PC-9 (cell line): ENCODE measurements at regions not wholly inside any gene's neighbourhood (a gene's known extent, or its start where the extent isn't known, plus 50 kb on each side); places are given as distances from the start of the nearest gene placed in this dataset.

Experiments
- BruUV-seq: library from RNA; stranded (reverse); fragments of 400-500 nt; replicated peaks from 2 replicates; lab custom pipeline; 2021; lab: Mats Ljungman, UMichigan
- CTCF ChIA-PET: fragments of 300-600 bp; sonication (Branson Sonifier 250); formaldehyde crosslinking; loops from one replicate; lab custom pipeline; 2022; ENCODE audit warnings: antibody characterized with exemption; lab: Charles Lee
- POLR2A ChIA-PET: fragments of 300-600 bp; sonication (Branson Sonifier 250); formaldehyde crosslinking; loops from one replicate; lab custom pipeline; 2022; ENCODE audit warnings: antibody characterized with exemption; ENCODE audit not compliant: unreplicated experiment; lab: Charles Lee
- DNase-seq, 2 experiments: peaks; one replicate each; pipeline versions ENCODE4 v3.0.0 to v3.0.0-alpha.2; 2015 to 2022; ENCODE audit warnings: mixed read lengths in 1 of 2
- H2AFZ ChIP-seq: fragments of 200-600 bp; sonication (generic); 2 replicates; pipeline ENCODE4 v1.8.1; 2017; ENCODE audit warnings: antibody characterized with exemption
- H3F3A ChIP-seq: fragments of 200-600 bp; sonication (generic); 2 replicates; pipeline ENCODE4 v1.8.1; 2017; ENCODE audit warnings: antibody characterized with exemption, mild to moderate bottlenecking, low read depth; ENCODE audit not compliant: insufficient read depth
- H3K27ac ChIP-seq: fragments of 200-600 bp; sonication (generic); 2 replicates; pipeline ENCODE4 v1.6.1; 2016; ENCODE audit warnings: mixed run types
- H3K27me3 ChIP-seq: fragments of 200-600 bp; sonication (generic); 2 replicates; pipeline ENCODE4 v1.6.1; 2016; ENCODE audit warnings: low read depth, mixed run types; ENCODE audit not compliant: insufficient read depth
- H3K36me3 ChIP-seq: fragments of 200-600 bp; sonication (generic); 2 replicates; pipeline ENCODE4 v1.6.1; 2016; ENCODE audit warnings: low read depth, mixed run types
- H3K4me1 ChIP-seq: fragments of 200-600 bp; sonication (generic); replicated peaks from 2 replicates; pipeline ENCODE4 v1.6.1; 2016; ENCODE audit warnings: mixed run types; ENCODE audit not compliant: insufficient read depth
- H3K4me2 ChIP-seq: fragments of 200-600 bp; sonication (generic); 2 replicates; pipeline ENCODE4 v1.6.1; 2017; ENCODE audit warnings: mixed run types
- H3K4me3 ChIP-seq: fragments of 200-600 bp; sonication (generic); 2 replicates; pipeline ENCODE4 v1.6.1; 2016; ENCODE audit warnings: mixed run types
- H3K79me2 ChIP-seq: fragments of 200-600 bp; sonication (generic); 2 replicates; pipeline ENCODE4 v1.6.1; 2017; ENCODE audit warnings: low read depth, mixed run types
- H3K9me2 ChIP-seq: fragments of 200-600 bp; sonication (generic); 2 replicates; pipeline ENCODE4 v1.8.1; 2017; ENCODE audit warnings: mild to moderate bottlenecking; ENCODE audit not compliant: insufficient read depth
- H3K9me3 ChIP-seq: fragments of 200-600 bp; sonication (generic); 2 replicates; pipeline ENCODE4 v1.8.1; 2016; ENCODE audit warnings: low read depth; ENCODE audit not compliant: insufficient read depth
- H4K20me1 ChIP-seq: fragments of 200-600 bp; sonication (generic); 2 replicates; pipeline ENCODE4 v1.8.1; 2017; ENCODE audit not compliant: insufficient read depth
- EZH2 ChIP-seq: fragments of 200-600 bp; sonication (generic); IDR thresholded peaks from 2 replicates; pipeline ENCODE4 v1.8.0; 2017; ENCODE audit warnings: antibody characterized with exemption, low read depth
- intact Hi-C: fragments of 100-400 bp; cut with micrococcal nuclease; formaldehyde crosslinking; loops from one replicate; pipeline ENCODE4 v1.10.0; 2022; ENCODE audit not compliant: unreplicated experiment
- TF ChIP-seq, protein P1 (sequence below): fragments of 200-600 bp; sonication (generic); conservative IDR thresholded peaks from 2 replicates; pipeline ENCODE4 v1.6.1; 2017; ENCODE audit warnings: mixed run types, antibody characterized with exemption, mild to moderate bottlenecking, moderate library complexity

DNA sequence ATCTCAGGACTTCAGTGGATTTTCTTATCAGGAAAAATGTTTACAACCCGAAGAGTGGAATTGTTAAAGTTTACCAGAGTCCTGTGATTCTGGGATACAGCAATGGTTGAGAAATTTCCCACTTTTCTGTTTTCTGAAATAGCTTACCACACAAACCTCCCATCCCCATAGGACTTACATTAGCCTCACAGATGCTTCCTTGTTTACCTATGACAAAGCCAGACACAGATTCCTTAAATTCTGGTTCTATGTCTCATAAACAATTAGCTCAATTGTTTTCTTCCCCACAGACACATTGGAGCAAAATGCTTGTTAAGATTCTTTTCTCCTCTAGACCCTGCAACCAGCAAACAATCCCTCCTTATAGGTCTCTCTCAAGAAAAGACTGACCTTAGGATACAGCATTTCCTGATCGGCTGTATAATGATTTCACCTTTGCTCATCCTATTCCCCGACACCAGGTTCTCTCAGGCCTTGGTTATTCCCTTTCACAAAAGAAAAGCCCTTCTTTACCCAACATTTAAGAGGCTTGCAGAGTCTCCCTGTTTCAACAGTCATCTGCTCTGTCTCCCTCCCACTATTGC is 886.2 kb downstream of the ARAP2 start:
- no peak overlapping the region for H2AFZ ChIP-seq
- no peaks in the 10 kb centered on the region for H3K9me2 ChIP-seq
- peak in 1 of 2 experiments; percentile 41 for DNase-seq
- no peaks in the 10 kb centered on the region for H3F3A ChIP-seq
- intact Hi-C loops: no loop called here
- ChIA-PET POLR2A (no interaction called here), CTCF (no interaction called here)
- no peak overlapping the region for H3K4me3 ChIP-seq
- H4K20me1 ChIP-seq: no peaks in the 10 kb centered on the region
- peak overlapping the region; percentile 23; the same call in 1 of the 2 replicates for H3K4me2 ChIP-seq
- no TSS peak for BruUV-seq
- H3K36me3 ChIP-seq: no peaks in the 10 kb centered on the region
- H3K9me3 ChIP-seq: no peaks in the 10 kb centered on the region
- TF ChIP-seq EZH2: no peak
- TF ChIP-seq, protein P1, sequence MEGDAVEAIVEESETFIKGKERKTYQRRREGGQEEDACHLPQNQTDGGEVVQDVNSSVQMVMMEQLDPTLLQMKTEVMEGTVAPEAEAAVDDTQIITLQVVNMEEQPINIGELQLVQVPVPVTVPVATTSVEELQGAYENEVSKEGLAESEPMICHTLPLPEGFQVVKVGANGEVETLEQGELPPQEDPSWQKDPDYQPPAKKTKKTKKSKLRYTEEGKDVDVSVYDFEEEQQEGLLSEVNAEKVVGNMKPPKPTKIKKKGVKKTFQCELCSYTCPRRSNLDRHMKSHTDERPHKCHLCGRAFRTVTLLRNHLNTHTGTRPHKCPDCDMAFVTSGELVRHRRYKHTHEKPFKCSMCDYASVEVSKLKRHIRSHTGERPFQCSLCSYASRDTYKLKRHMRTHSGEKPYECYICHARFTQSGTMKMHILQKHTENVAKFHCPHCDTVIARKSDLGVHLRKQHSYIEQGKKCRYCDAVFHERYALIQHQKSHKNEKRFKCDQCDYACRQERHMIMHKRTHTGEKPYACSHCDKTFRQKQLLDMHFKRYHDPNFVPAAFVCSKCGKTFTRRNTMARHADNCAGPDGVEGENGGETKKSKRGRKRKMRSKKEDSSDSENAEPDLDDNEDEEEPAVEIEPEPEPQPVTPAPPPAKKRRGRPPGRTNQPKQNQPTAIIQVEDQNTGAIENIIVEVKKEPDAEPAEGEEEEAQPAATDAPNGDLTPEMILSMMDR: no peak
- H3K27me3 ChIP-seq: no peaks in the 10 kb centered on the region
- H3K79me2 ChIP-seq: no peaks in the 10 kb centered on the region
- H3K27ac ChIP-seq: no peak overlapping the region
- no peaks in the 10 kb centered on the region for H3K4me1 ChIP-seq

DNA sequence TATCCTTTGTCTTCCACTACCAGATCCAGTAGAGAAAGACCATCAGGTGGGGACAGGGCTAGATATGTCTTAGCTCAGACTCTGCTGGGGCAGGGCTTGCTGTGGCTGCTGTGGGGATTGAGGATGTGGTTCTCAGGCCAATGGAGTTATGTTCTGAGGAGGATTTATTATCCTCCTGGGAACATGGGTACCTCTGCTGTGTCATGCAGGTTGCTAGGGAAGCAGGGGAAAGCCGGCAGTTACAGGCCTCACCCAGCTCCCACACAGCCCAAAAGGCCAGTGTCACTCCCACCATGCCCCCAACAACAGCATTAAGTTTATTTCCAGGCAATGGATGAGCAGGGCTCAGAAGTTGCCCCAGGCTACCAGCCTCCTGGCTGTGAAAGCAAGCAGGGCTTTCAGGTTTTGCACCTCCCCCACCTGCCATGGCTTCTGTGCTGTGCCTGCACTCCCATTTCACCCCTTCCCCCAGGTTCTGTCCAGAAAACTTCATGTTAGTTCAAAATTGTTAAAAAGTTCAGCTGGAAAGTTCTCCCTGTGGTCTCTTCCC is 879.9 kb downstream of the ARAP2 start:
- no peak for TF ChIP-seq EZH2
- TF ChIP-seq, protein P1: no peak
- Histone ChIP-seq H3K36me3 (no peaks in the 10 kb centered on the region), H3K27ac (no peak overlapping the region), H4K20me1 (no peaks in the 10 kb centered on the region), H3K9me3 (0 out of 2 replicates have a peak, but pooled peaks cover 3% of the 10 kb centered on the region), H3K9me2 (no peaks in the 10 kb centered on the region), H2AFZ (no peak overlapping the region), H3K4me3 (no peak overlapping the region), H3K4me2 (no peak overlapping the region), H3F3A (no peaks in the 10 kb centered on the region), H3K79me2 (no peaks in the 10 kb centered on the region), H3K4me1 (no peaks in the 10 kb centered on the region), H3K27me3 (no peaks in the 10 kb centered on the region)
- CTCF ChIA-PET: no interaction called here
- DNase-seq: no peak
- intact Hi-C loops: no loop called here
- POLR2A ChIA-PET: no interaction called here
- BruUV-seq: no TSS peak

DNA sequence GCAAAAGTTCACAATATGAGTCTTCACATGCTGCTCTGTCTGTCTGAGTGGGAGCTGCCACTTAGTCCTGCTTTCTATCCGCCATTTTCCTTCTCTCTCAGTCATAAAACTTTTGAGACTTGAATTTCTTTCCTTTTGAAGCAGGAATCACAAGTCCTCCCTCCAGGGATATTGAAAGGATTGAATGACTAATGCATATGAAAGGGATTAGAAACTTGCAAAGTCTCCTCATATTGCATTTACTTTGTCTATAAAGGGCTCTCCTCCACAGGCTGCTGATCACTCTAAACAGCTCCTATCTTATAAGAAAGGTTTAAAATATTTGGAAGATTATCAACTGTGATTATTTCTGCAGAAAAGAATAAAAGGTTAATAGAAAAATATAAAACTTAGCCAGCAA is 879.1 kb downstream of the ARAP2 start:
- Histone ChIP-seq H3K9me2 (no peaks in the 10 kb centered on the region), H2AFZ (no peak overlapping the region), H3K9me3 (0 out of 2 replicates have a peak, but pooled peaks cover 3% of the 10 kb centered on the region), H3K4me2 (no peak overlapping the region), H3K36me3 (no peaks in the 10 kb centered on the region), H3K79me2 (no peaks in the 10 kb centered on the region), H3K27me3 (no peaks in the 10 kb centered on the region), H3K27ac (no peak overlapping the region), H4K20me1 (no peaks in the 10 kb centered on the region), H3F3A (no peaks in the 10 kb centered on the region), H3K4me3 (no peak overlapping the region), H3K4me1 (no peaks in the 10 kb centered on the region)
- no peak for DNase-seq
- no TSS peak for BruUV-seq
- POLR2A ChIA-PET: no interaction called here
- CTCF ChIA-PET: no interaction called here
- TF ChIP-seq, protein P1: no peak
- TF ChIP-seq EZH2: no peak
- intact Hi-C loops: no loop called here
